ENCODE measurements at regions not wholly inside any gene's neighbourhood (a gene's known extent, or its start where the extent isn't known, plus 50 kb on each side); places are given as distances from the start of the nearest gene placed in this dataset.

DNA sequence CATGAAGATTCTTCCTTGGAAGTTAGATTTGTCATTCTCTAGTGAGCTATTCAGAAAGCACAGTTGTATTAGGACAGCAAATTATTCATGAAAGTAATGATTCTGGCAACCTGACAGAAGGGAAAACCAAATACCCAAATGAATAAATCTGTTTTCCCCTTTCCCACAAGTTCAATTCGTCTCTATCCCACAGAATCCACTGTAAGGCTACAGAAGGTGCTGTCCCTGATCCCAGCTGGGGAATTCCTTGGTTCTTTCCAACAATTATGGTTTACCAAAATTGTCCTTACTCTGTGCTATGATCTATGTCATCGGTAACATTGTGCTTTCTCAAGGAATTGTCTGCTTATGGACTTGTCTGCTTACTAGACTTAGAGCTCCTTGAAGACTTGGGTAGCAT, 104.2 kb downstream of the FASLG start:
- intact Hi-C loops (cut with micrococcal nuclease): loop anchor here (2.0 kb wide), 1 partner anchor 56 kb away; no protein-coding TSS in a partner anchor
- peaks cover 15% of the 10 kb centered on the region for H3K4me1 Mint-ChIP-seq

GRCh38 chr1:172764378-172764777, 105.5 kb downstream of the FASLG start:
- peaks cover 15% of the 10 kb centered on the region for H3K4me1 Mint-ChIP-seq
- peaks cover 1% of the 10 kb centered on the region for H3K36me3 Mint-ChIP-seq (ENCODE audit: low read depth)
- DNase-seq: no peak
- no peak overlapping the region for H3K27ac Mint-ChIP-seq
- H3K9me3 Mint-ChIP-seq: peaks cover 16% of the 10 kb centered on the region
- intact Hi-C loops (cut with micrococcal nuclease): no loop called here
- no peak overlapping the region for H3K4me3 Mint-ChIP-seq
- H3K27me3 Mint-ChIP-seq: peaks cover 20% of the 10 kb centered on the region

More for the DNA sequence above, 104.2 kb downstream of the FASLG start:
- Mint-ChIP-seq H3K27ac (no peak overlapping the region), H3K9me3 (peaks cover 16% of the 10 kb centered on the region), H3K27me3 (peaks cover 25% of the 10 kb centered on the region), H3K36me3 (ENCODE audit: low read depth) (peaks cover 1% of the 10 kb centered on the region), H3K4me3 (no peak overlapping the region)
- no peak for DNase-seq

DNA sequence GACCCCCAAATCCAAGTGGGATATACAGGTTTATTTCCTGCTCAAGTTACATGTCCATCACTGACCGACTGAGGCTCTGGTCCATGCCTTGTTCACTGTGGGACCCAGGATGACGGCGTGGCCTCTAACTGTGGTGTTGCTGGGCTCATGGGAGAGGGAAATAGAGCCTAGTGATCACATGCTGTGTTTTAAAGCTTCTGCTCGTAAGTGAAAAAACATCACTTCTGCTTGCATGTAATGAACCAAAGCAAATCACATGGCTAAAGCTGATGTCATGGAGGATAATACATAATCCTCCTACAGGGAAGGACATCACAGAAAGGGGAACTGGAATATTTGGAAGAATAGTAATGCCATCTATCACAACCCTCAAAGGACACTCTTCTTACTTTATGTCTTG, 107.6 kb downstream of the FASLG start:
- intact Hi-C loops (cut with micrococcal nuclease): no loop called here
- H3K36me3 Mint-ChIP-seq (ENCODE audit: low read depth): no peaks in the 10 kb centered on the region
- no peak overlapping the region for H3K27ac Mint-ChIP-seq
- no peak for DNase-seq
- H3K9me3 Mint-ChIP-seq: peaks cover 10% of the 10 kb centered on the region
- H3K4me3 Mint-ChIP-seq: no peak overlapping the region
- peaks cover 19% of the 10 kb centered on the region for H3K27me3 Mint-ChIP-seq
- peaks cover 12% of the 10 kb centered on the region for H3K4me1 Mint-ChIP-seq

- Mint-ChIP-seq H3K27me3 (peaks cover 11% of the 10 kb centered on the region), H3K9me3 (peaks cover 4% of the 10 kb centered on the region)
Measured at GRCh38 chr1:172770071-172770470, 111.2 kb downstream of the FASLG start.

DNA sequence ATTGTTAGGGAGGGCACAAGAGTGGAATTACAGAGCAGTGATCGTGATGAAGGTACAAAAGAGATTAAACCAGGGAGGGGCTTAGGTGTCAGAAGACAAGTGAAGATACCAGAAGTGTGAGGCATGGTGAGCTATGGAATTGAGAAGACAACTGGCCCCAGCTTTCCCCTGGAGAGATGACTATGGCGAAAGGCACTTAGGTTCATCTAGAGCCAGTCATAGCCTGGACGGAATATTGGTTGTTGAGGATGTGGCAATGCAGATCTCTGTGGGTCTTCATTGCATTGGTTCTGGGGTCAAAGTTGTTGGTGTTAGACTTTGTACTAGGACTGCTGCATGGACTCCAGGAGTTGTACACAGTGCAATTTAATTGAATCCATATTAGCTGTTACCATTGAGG, 115.7 kb downstream of the FASLG start:
- DNase-seq: no peak
- no peak overlapping the region for H3K4me3 Mint-ChIP-seq
- peaks cover 20% of the 10 kb centered on the region for H3K27me3 Mint-ChIP-seq
- H3K36me3 Mint-ChIP-seq (ENCODE audit: low read depth): no peaks in the 10 kb centered on the region
- intact Hi-C loops (cut with micrococcal nuclease): no loop called here
- no peaks in the 10 kb centered on the region for H3K9me3 Mint-ChIP-seq
- peaks cover 6% of the 10 kb centered on the region for H3K4me1 Mint-ChIP-seq
- no peak overlapping the region for H3K27ac Mint-ChIP-seq

More at GRCh38 chr1:172770071-172770470, 111.2 kb downstream of the FASLG start:
- no peak overlapping the region for H3K27ac Mint-ChIP-seq
- H3K4me3 Mint-ChIP-seq: no peak overlapping the region
- no peaks in the 10 kb centered on the region for H3K36me3 Mint-ChIP-seq (ENCODE audit: low read depth)
- H3K4me1 Mint-ChIP-seq: no peaks in the 10 kb centered on the region
- intact Hi-C loops (cut with micrococcal nuclease): no loop called here
- DNase-seq: no peak

- Mint-ChIP-seq H3K4me3 (no peak overlapping the region), H3K36me3 (ENCODE audit: low read depth) (no peaks in the 10 kb centered on the region), H3K4me1 (peaks cover 6% of the 10 kb centered on the region), H3K27me3 (peaks cover 16% of the 10 kb centered on the region), H3K27ac (no peak overlapping the region), H3K9me3 (no peaks in the 10 kb centered on the region)
- intact Hi-C loops (cut with micrococcal nuclease): loop anchor here (5.0 kb wide), 1 partner anchor 42 kb away; no protein-coding TSS in a partner anchor
- DNase-seq: no peak
Measured at GRCh38 chr1:172775606-172776005, 116.7 kb downstream of the FASLG start.

GRCh38 chr1:172776071-172776470, 117.2 kb downstream of the FASLG start:
- peaks cover 6% of the 10 kb centered on the region for H3K4me1 Mint-ChIP-seq
- H3K9me3 Mint-ChIP-seq: no peaks in the 10 kb centered on the region
- no peak overlapping the region for H3K4me3 Mint-ChIP-seq
- intact Hi-C loops (cut with micrococcal nuclease): loop anchor here (5.0 kb wide), 1 partner anchor 41 kb away; no protein-coding TSS in a partner anchor
- no peaks in the 10 kb centered on the region for H3K36me3 Mint-ChIP-seq (ENCODE audit: low read depth)
- no peak overlapping the region for H3K27ac Mint-ChIP-seq
- peaks cover 15% of the 10 kb centered on the region for H3K27me3 Mint-ChIP-seq
- no peak for DNase-seq

GRCh38 chr1:172777767-172778166, 118.9 kb downstream of the FASLG start:
- Mint-ChIP-seq H3K4me3 (no peak overlapping the region), H3K4me1 (peaks cover 6% of the 10 kb centered on the region), H3K36me3 (ENCODE audit: low read depth) (no peaks in the 10 kb centered on the region), H3K9me3 (peaks cover 4% of the 10 kb centered on the region), H3K27ac (no peak overlapping the region), H3K27me3 (peaks cover 16% of the 10 kb centered on the region)
- DNase-seq: no peak
- intact Hi-C loops (cut with micrococcal nuclease): loop anchor here (5.0 kb wide), 1 partner anchor 40 kb away; no protein-coding TSS in a partner anchor

- no peak overlapping the region for H3K4me3 Mint-ChIP-seq
- no peak overlapping the region for H3K27ac Mint-ChIP-seq
- peaks cover 22% of the 10 kb centered on the region for H3K27me3 Mint-ChIP-seq
- intact Hi-C loops (cut with micrococcal nuclease): loop anchor here (5.0 kb wide), 1 partner anchor 39 kb away; no protein-coding TSS in a partner anchor
- H3K4me1 Mint-ChIP-seq: peaks cover 6% of the 10 kb centered on the region
- H3K9me3 Mint-ChIP-seq: peaks cover 6% of the 10 kb centered on the region
- H3K36me3 Mint-ChIP-seq (ENCODE audit: low read depth): peaks cover 1% of the 10 kb centered on the region
- DNase-seq: peak; percentile 48
Measured at GRCh38 chr1:172778456-172779455, 119.9 kb downstream of the FASLG start.

- H3K27me3 Mint-ChIP-seq: peaks cover 24% of the 10 kb centered on the region
- intact Hi-C loops (cut with micrococcal nuclease): loop anchor here (5.0 kb wide), 1 partner anchor 38 kb away; no protein-coding TSS in a partner anchor
- peaks cover 7% of the 10 kb centered on the region for H3K9me3 Mint-ChIP-seq
- no peak overlapping the region for H3K27ac Mint-ChIP-seq
- H3K36me3 Mint-ChIP-seq (ENCODE audit: low read depth): peaks cover 1% of the 10 kb centered on the region
- H3K4me3 Mint-ChIP-seq: no peak overlapping the region
- H3K4me1 Mint-ChIP-seq: peaks cover 6% of the 10 kb centered on the region
- DNase-seq: peak; percentile 28
Measured at GRCh38 chr1:172779491-172779890, 120.6 kb downstream of the FASLG start.

DNA sequence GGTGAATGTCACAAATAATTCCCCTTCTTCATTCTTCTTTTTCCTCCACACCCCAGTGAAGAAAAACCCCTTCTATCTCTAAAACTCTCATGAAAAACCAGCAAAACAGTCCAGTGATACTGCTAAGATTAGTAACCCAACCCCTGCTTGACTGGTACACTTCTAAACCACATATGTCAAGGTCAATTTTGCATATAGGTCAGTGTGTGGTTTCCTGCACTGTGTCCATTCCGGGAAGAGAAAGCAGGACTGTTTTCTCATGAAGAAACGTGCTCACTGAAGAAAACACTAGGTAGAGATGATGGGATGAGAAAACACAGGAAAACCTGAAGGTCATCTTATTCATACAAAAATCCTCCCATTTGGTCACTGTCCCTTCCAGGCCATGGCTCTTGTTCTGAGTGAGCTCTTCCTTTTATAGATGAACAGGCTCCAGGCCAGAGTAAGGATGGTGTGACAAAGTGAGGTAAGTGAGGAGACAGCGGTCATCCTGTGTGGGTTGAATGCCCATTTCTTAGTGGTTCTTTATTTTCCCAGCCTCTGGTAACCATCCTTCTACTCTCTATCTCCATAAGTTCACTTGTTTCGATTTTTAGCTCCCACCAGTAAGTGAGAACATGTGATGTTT, 122.7 kb downstream of the FASLG start:
- Mint-ChIP-seq H3K27ac (no peak overlapping the region), H3K36me3 (ENCODE audit: low read depth) (peaks cover 1% of the 10 kb centered on the region), H3K4me1 (peaks cover 6% of the 10 kb centered on the region), H3K27me3 (peaks cover 24% of the 10 kb centered on the region), H3K4me3 (no peak overlapping the region), H3K9me3 (peaks cover 7% of the 10 kb centered on the region)
- intact Hi-C loops (cut with micrococcal nuclease): no loop called here
- peak; percentile 28 for DNase-seq

GRCh38 chr1:172789840-172790239, 130.9 kb downstream of the FASLG start:
- DNase-seq: no peak
- H3K36me3 Mint-ChIP-seq (ENCODE audit: low read depth): no peaks in the 10 kb centered on the region
- H3K4me3 Mint-ChIP-seq: no peak overlapping the region
- H3K27ac Mint-ChIP-seq: no peak overlapping the region
- H3K27me3 Mint-ChIP-seq: peaks cover 19% of the 10 kb centered on the region
- intact Hi-C loops (cut with micrococcal nuclease): no loop called here
- no peaks in the 10 kb centered on the region for H3K4me1 Mint-ChIP-seq
- peaks cover 6% of the 10 kb centered on the region for H3K9me3 Mint-ChIP-seq

DNA sequence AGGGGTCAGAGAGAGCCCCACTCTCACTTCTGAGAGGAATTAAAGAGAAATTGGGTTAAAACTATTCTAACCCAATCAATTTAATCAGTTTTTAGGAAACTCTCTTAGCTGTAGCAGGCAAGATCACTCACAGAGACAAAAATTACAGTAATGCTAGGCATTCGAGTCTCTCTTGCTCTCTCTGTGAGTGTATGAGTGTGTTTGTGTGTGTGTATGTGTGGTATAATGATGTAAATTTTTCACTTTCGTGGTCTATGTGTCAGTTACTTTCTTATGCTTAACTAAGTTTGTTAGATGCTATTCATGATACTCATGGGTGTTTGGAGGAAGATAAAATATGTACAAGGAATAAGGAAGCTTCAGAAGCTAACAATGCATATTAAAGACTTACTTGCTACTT, 131.3 kb downstream of the FASLG start:
- intact Hi-C loops (cut with micrococcal nuclease): no loop called here
- peaks cover 19% of the 10 kb centered on the region for H3K27me3 Mint-ChIP-seq
- H3K27ac Mint-ChIP-seq: no peak overlapping the region
- no peak overlapping the region for H3K4me3 Mint-ChIP-seq
- H3K9me3 Mint-ChIP-seq: peaks cover 6% of the 10 kb centered on the region
- no peak for DNase-seq
- no peaks in the 10 kb centered on the region for H3K4me1 Mint-ChIP-seq
- H3K36me3 Mint-ChIP-seq (ENCODE audit: low read depth): no peaks in the 10 kb centered on the region

DNA sequence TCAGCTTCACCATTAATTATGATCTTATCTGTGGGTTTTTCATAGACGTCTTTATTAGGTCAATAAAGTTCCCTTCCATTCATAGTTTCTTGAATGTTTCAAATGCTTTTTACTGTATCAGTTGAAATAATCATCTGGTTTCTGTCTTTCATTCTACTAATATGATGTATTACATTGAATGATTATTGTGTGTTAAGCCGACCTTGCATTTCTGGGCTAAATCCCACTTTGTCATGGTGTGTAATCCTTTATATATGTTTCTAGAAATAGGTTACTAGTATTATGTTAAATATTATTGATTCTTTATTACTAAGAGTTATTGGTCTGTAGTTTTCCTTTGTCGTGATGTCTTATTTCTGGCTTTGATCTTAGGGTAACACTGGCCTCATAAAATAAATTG, 134.9 kb downstream of the FASLG start:
- H3K27ac Mint-ChIP-seq: no peak overlapping the region
- no peaks in the 10 kb centered on the region for H3K36me3 Mint-ChIP-seq (ENCODE audit: low read depth)
- intact Hi-C loops (cut with micrococcal nuclease): no loop called here
- no peaks in the 10 kb centered on the region for H3K4me1 Mint-ChIP-seq
- peaks cover 3% of the 10 kb centered on the region for H3K9me3 Mint-ChIP-seq
- H3K27me3 Mint-ChIP-seq: peaks cover 16% of the 10 kb centered on the region
- no peak overlapping the region for H3K4me3 Mint-ChIP-seq
- no peak for DNase-seq
